H1 (cell line): ENCODE measurements at regions not wholly inside any gene's neighbourhood (a gene's known extent, or its start where the extent isn't known, plus 50 kb on each side); places are given as distances from the start of the nearest gene placed in this dataset.

Experiments used
- CTCF ChIA-PET: fragments of 300-600 bp; sonication (Branson Sonifier 250); formaldehyde crosslinking; loops from one replicate; lab custom pipeline; 2021; ENCODE audit not compliant: partially characterized antibody; lab: Charles Lee
- POLR2A ChIA-PET: fragments of 300-600 bp; sonication (Branson Sonifier 250); formaldehyde crosslinking; loops from one replicate; lab custom pipeline; 2021; ENCODE audit warnings: inconsistent platforms; ENCODE audit not compliant: partially characterized antibody; lab: Charles Lee
- DNase-seq, 2 experiments: peaks; one replicate each; pipeline versions ENCODE4 v3.0.0 to v3.0.0-alpha.2; 2010 to 2022; ENCODE audit warnings: low spot score in 2 of 2, low read depth in 1 of 2, mixed read lengths in 1 of 2
- FAIRE-seq: peaks from 2 replicates; lab custom pipeline; 2011; peaks lifted over from hg19 to GRCh38; lab: Jason Lieb, UNC
- H2AFZ ChIP-seq: 2 replicates; pipeline ENCODE4 v1.8.1; 2012; ENCODE audit warnings: low read length, inconsistent platforms
- H2AK5ac ChIP-seq: 2 replicates; pipeline ENCODE4 v1.6.1; 2013; ENCODE audit warnings: low read depth, low read length
- H2BK120ac ChIP-seq: replicated peaks from 2 replicates; pipeline ENCODE3; 2013; ENCODE audit warnings: low read depth, low read length, inconsistent platforms
- H2BK12ac ChIP-seq: 2 replicates; pipeline ENCODE4 v1.6.1; 2013; ENCODE audit warnings: low read depth, low read length
- H2BK15ac ChIP-seq: 2 replicates; pipeline ENCODE4 v1.6.1; 2013; ENCODE audit warnings: low read length
- H2BK20ac ChIP-seq: 2 replicates; pipeline ENCODE4 v1.6.1; 2013; ENCODE audit warnings: low read length
- H2BK5ac ChIP-seq: 2 replicates; pipeline ENCODE4 v1.6.1; 2013; ENCODE audit warnings: low read depth, low read length
- H3K14ac ChIP-seq: 2 replicates; pipeline ENCODE4 v1.6.1; 2013; ENCODE audit warnings: inconsistent platforms; ENCODE audit not compliant: insufficient read length
- H3K18ac ChIP-seq: 2 replicates; pipeline ENCODE4 v1.6.1; 2013; ENCODE audit warnings: low read length; ENCODE audit errors: extremely low read depth
- H3K23ac ChIP-seq: 2 replicates; pipeline ENCODE4 v1.6.1; 2013; ENCODE audit warnings: inconsistent platforms; ENCODE audit not compliant: insufficient read length
- H3K23me2 ChIP-seq: 2 replicates; pipeline ENCODE4 v1.6.1; 2013; ENCODE audit warnings: low read depth, low read length
- H3K27ac ChIP-seq: 2 replicates; pipeline ENCODE4 v1.6.1; 2011; ENCODE audit warnings: low read depth, low read length, inconsistent platforms
- H3K27me3 ChIP-seq, 4 experiments: replicated peaks in 1 of 4; 1 replicate in 1 of 4; 2 replicates in 3 of 4; pipeline versions ENCODE4 v1.6.1 to v1.8.1; 2011 to 2013; ENCODE audit warnings: low read length in 3 of 4, mild to moderate bottlenecking in 3 of 4, inconsistent platforms in 2 of 4, mixed read lengths in 2 of 4, moderate library complexity in 1 of 4; ENCODE audit not compliant: control insufficient read depth in 3 of 4, insufficient read depth in 3 of 4; ENCODE audit errors: extremely low read depth in 1 of 4
- H3K36me3 ChIP-seq, 4 experiments: 2 replicates each; pipeline versions ENCODE4 v1.6.1 to v1.8.1; 2011 to 2013; ENCODE audit warnings: mild to moderate bottlenecking in 4 of 4, low read length in 3 of 4, moderate library complexity in 2 of 4, control low read depth in 1 of 4, inconsistent platforms in 1 of 4; ENCODE audit not compliant: insufficient read depth in 4 of 4, control insufficient read depth in 2 of 4
- H3K4ac ChIP-seq: replicated peaks from 2 replicates; pipeline ENCODE3; 2013; ENCODE audit warnings: low read length, low read depth, mixed read lengths, inconsistent platforms; ENCODE audit not compliant: insufficient read length
- H3K4me1 ChIP-seq, 4 experiments: replicated peaks in 1 of 4; 1 replicate in 1 of 4; 2 replicates in 3 of 4; pipeline versions ENCODE4 v1.6.1 to v1.8.1; 2011 to 2013; ENCODE audit warnings: low read length in 3 of 4, inconsistent platforms in 2 of 4, mixed read lengths in 1 of 4; ENCODE audit not compliant: insufficient read depth in 4 of 4, control insufficient read depth in 3 of 4
- H3K4me2 ChIP-seq, 2 experiments: 2 replicates each; pipeline versions ENCODE4 v1.6.1 to v1.8.1; 2011 to 2013; ENCODE audit warnings: low read depth in 2 of 2, low read length in 2 of 2, control low read depth in 1 of 2, inconsistent platforms in 1 of 2, mild to moderate bottlenecking in 1 of 2; ENCODE audit not compliant: insufficient read depth in 1 of 2
- H3K4me3 ChIP-seq, 4 experiments: fragments of 200-600, 300-600 bp in 1 of 4; sonication (generic), shearing (Covaris generic), sonication (Bioruptor Twin) in 1 of 4; 2 replicates each; pipeline versions ENCODE4 v1.5.1 to v1.8.1; 2011 to 2016; ENCODE audit warnings: low read length in 4 of 4, low read depth in 3 of 4, control low read depth in 2 of 4, inconsistent platforms in 2 of 4, mild to moderate bottlenecking in 2 of 4, mixed read lengths in 1 of 4, moderate library complexity in 1 of 4; ENCODE audit not compliant: insufficient read depth in 2 of 4; ENCODE audit errors: extremely low read depth in 1 of 4
- H3K56ac ChIP-seq: replicated peaks from 2 replicates; pipeline ENCODE3; 2013; ENCODE audit warnings: low read depth, mild to moderate bottlenecking, mixed read lengths, low read length, inconsistent platforms; ENCODE audit not compliant: insufficient read length
- H3K79me1 ChIP-seq: 2 replicates; pipeline ENCODE4 v1.6.1; 2013; ENCODE audit warnings: low read depth, low read length, control low read depth
- H3K79me2 ChIP-seq, 2 experiments: 2 replicates each; pipeline versions ENCODE4 v1.6.1 to v1.8.1; 2012 to 2013; ENCODE audit warnings: low read length in 2 of 2, mild to moderate bottlenecking in 2 of 2, inconsistent platforms in 1 of 2; ENCODE audit not compliant: insufficient read depth in 2 of 2, control insufficient read depth in 1 of 2
- H3K9ac ChIP-seq, 4 experiments: replicated peaks in 1 of 4; 1 replicate in 1 of 4; 2 replicates in 3 of 4; pipeline versions ENCODE4 v1.6.1 to v1.8.1; 2011 to 2013; ENCODE audit warnings: low read depth in 3 of 4, low read length in 3 of 4, control low read depth in 2 of 4, mild to moderate bottlenecking in 2 of 4, moderate library complexity in 2 of 4, inconsistent platforms in 1 of 4; ENCODE audit errors: extremely low read depth in 1 of 4
- H3K9me3 ChIP-seq, 2 experiments: 2 replicates each; pipeline versions ENCODE4 v1.6.1 to v1.8.1; 2012 to 2013; ENCODE audit warnings: mild to moderate bottlenecking in 2 of 2, moderate library complexity in 2 of 2, control low read depth in 1 of 2, inconsistent platforms in 1 of 2, low read depth in 1 of 2, low read length in 1 of 2, mixed read lengths in 1 of 2; ENCODE audit not compliant: insufficient read depth in 2 of 2
- H4K20me1 ChIP-seq, 2 experiments: replicated peaks in 1 of 2; 2 replicates each; pipeline versions ENCODE3 to v1.8.1; 2011 to 2013; ENCODE audit warnings: inconsistent platforms in 2 of 2, low read length in 2 of 2, mild to moderate bottlenecking in 1 of 2; ENCODE audit not compliant: insufficient read depth in 2 of 2, control insufficient read depth in 1 of 2
- H4K5ac ChIP-seq: 2 replicates; pipeline ENCODE4 v1.6.1; 2013; ENCODE audit warnings: low read length, low read depth, mixed read lengths, inconsistent platforms; ENCODE audit not compliant: insufficient read length
- H4K8ac ChIP-seq: 2 replicates; pipeline ENCODE4 v1.8.0; 2013; ENCODE audit warnings: mild to moderate bottlenecking, moderate library complexity, low read length, inconsistent platforms; ENCODE audit not compliant: insufficient read depth; ENCODE audit errors: extremely low read depth
- H4K91ac ChIP-seq: replicated peaks from 2 replicates; pipeline ENCODE3; 2013; ENCODE audit warnings: low read length, mixed read lengths, inconsistent platforms; ENCODE audit not compliant: insufficient read length
- CBX8 ChIP-seq: fragments of 300-800, 300-1000 bp; sonication (generic); IDR thresholded peaks from 2 replicates; pipeline ENCODE4 v1.7.1; 2016; ENCODE audit warnings: low read depth, low read length, borderline replicate concordance
- CTCF ChIP-seq, 3 experiments: IDR thresholded peaks; 1 replicate in 2 of 3; 2 replicates in 1 of 3; pipeline versions ENCODE4 v1.5.1 to v1.6.1; 2011; ENCODE audit warnings: low read length in 3 of 3, mild to moderate bottlenecking in 3 of 3, inconsistent platforms in 2 of 3, low read depth in 1 of 3, moderate library complexity in 1 of 3; ENCODE audit not compliant: insufficient read depth in 1 of 3; ENCODE audit errors: control extremely low read depth in 1 of 3
- GABPA ChIP-seq: IDR thresholded peaks from 2 replicates; pipeline ENCODE4 v1.6.1; 2011; ENCODE audit warnings: mild to moderate bottlenecking, low read length, moderate library complexity, borderline replicate concordance; ENCODE audit not compliant: insufficient read depth
- HDAC6 ChIP-seq: IDR thresholded peaks from one replicate; pipeline ENCODE4 v1.7.1; 2012; ENCODE audit warnings: low read depth, mild to moderate bottlenecking, inconsistent platforms, low read length, moderate library complexity
- RFX5 ChIP-seq: IDR thresholded peaks from 2 replicates; pipeline ENCODE4 v1.6.1; 2011; ENCODE audit warnings: low read depth, low read length, improper control_type of control experiment, borderline replicate concordance
- SP2 ChIP-seq: IDR thresholded peaks from 2 replicates; pipeline ENCODE4 v1.6.1; 2012; ENCODE audit warnings: mild to moderate bottlenecking, low read length, inconsistent platforms
- TAF7 ChIP-seq: optimal IDR thresholded peaks from 2 replicates; pipeline ENCODE3; 2011; ENCODE audit warnings: low read depth, mild to moderate bottlenecking, inconsistent platforms, low read length, moderate library complexity, borderline replicate concordance
- TCF12 ChIP-seq: IDR thresholded peaks from 2 replicates; pipeline ENCODE4 v1.6.1; 2011; ENCODE audit warnings: low read depth, mild to moderate bottlenecking, low read length
- WGBS, 2 experiments: shearing (Covaris generic) in 1 of 2; methylation state at CpG; one replicate each; pipeline versions ENCODE4 v1.1.6 to v1.1.7; 2013 to 2015; ENCODE audit warnings: low lambda C conversion rate in 2 of 2, mixed read lengths in 2 of 2, inconsistent platforms in 1 of 2, low coverage in 1 of 2, missing lambda C conversion rate in 1 of 2; ENCODE audit not compliant: insufficient replicate concordance in 2 of 2, insufficient coverage in 1 of 2, insufficient read length in 1 of 2; ENCODE audit errors: extremely low coverage in 1 of 2, missing lambda C conversion rate in 1 of 2; 5-methylcytosine and 5-hydroxymethylcytosine counted together
- TF ChIP-seq, protein P1 (sequence below): IDR thresholded peaks from 2 replicates; pipeline ENCODE4 v1.6.1; 2011; ENCODE audit warnings: low read depth, mild to moderate bottlenecking, low read length; ENCODE audit not compliant: insufficient read depth

DNA sequence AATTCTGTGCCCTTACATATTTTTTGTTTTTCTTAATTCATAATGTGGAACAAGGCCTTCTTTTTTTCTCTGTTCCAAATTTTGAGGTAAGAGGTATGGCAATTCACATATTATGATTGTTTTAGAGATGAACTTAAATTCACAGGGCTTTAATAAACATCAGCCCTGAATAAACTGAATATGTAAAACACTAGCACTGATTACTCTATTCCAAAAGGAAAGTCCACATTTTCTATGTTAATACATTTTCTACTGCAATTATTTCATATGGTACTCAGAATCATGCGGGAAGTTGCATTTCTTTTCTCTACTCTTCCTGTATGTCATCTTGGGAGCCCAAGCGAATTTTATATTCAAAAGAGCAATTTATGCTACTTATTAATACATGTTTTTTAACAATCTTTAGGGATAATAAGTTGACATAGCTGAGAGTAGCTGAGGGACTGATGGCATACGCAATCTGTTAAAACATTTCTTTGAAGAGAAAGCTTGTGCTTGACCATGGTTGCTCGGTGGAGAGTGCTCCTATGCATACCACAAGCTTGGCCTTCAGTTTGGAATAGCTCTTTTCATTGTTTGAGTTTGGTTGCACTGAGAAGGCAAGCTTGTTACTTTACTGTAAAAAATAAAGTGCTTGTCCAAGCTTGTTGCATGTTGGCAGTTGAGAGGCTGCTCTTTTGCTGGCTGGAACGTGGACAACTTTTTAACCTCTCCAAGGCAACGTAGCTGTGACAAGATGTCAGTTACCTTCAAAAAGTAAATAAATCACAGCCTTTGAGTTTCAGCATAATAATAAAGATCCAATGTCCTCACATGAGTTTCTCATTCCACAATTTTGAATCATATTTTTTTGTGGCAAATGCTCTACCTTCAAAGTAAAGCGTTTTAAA is 196.3 kb upstream of the SPRY1 start:
- Histone ChIP-seq H3K27me3 (no peaks in the 10 kb centered on the region), H3K23ac (no peak overlapping the region), H4K5ac (no peak overlapping the region), H3K56ac (no peak overlapping the region), H2BK15ac (no peak overlapping the region), H3K79me2 (no peaks in the 10 kb centered on the region), H3K27ac (no peak overlapping the region), H2BK120ac (no peak overlapping the region), H2BK20ac (no peak overlapping the region), H3K4me3 (no peak overlapping the region), H2AFZ (no peak overlapping the region), H3K23me2 (no peaks in the 10 kb centered on the region), H3K4ac (no peak overlapping the region), H3K4me2 (no peak overlapping the region), H4K20me1 (no peaks in the 10 kb centered on the region), H3K18ac (no peak overlapping the region), H3K79me1 (no peaks in the 10 kb centered on the region), H3K4me1 (peaks cover 0 to 3% (median 1%) of the 10 kb centered on the region in 4 experiments; a peak in 2 of 7 replicates), H2AK5ac (no peak overlapping the region), H4K91ac (no peak overlapping the region), H4K8ac (no peak overlapping the region), H2BK5ac (no peak overlapping the region), H3K9me3 (no peaks in the 10 kb centered on the region), H3K36me3 (no peaks in the 10 kb centered on the region), H3K9ac (peak overlapping the region in 1 of 4 experiments; percentile 34; a peak in 1 of 7 replicates), H3K14ac (no peak overlapping the region), H2BK12ac (no peak overlapping the region)
- no peak for FAIRE-seq
- ChIA-PET POLR2A (no interaction called here), CTCF (interaction anchor here (0.7 kb wide), 1 partner anchor 598 kb away, joined by 3 read pairs; no protein-coding TSS in a partner anchor)
- 92% methylated on average over 7 of the region's 7 CpGs; no CpG with 5 or more reads in 1 of the 2 experiments for WGBS, 2 experiments
- DNase-seq: no peak
- TF ChIP-seq HDAC6 (no peak), TCF12 (no peak), CBX8 (no peak), SP2 (no peak), GABPA (no peak), TAF7 (no peak), RFX5 (no peak), CTCF (IDR thresholded peaks at IDR 0.05; ENCODE audit: control extremely low read depth in 1 of 3, insufficient read depth in 1 of 3, low read depth in 1 of 3, low read length in 3 of 3) (no peak)
- TF ChIP-seq, protein P1, sequence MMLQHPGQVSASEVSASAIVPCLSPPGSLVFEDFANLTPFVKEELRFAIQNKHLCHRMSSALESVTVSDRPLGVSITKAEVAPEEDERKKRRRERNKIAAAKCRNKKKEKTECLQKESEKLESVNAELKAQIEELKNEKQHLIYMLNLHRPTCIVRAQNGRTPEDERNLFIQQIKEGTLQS: no peak
